Coronary artery (tissue), 2 donors: ENCODE measurements at regions not wholly inside any gene's neighbourhood (a gene's known extent, or its start where the extent isn't known, plus 50 kb on each side); places are given as distances from the start of the nearest gene placed in this dataset.

Experiments
- DNase-seq: peaks from one replicate; pipeline ENCODE4 v3.0.0-alpha.2; 2017; ENCODE audit warnings: low spot score
- H3K27ac ChIP-seq, 2 donors: fragments of 200-600 bp; sonication (generic); one replicate each; pipeline ENCODE4 v1.5.1; 2016 to 2019
- H3K4me3 ChIP-seq: fragments of 200-600 bp; sonication (generic); 2 replicates; pipeline ENCODE4 v1.5.1; 2016; ENCODE audit warnings: mild to moderate bottlenecking, moderate library complexity
- CTCF ChIP-seq: fragments of 200-600 bp; sonication (generic); IDR thresholded peaks from one replicate; pipeline ENCODE4 v1.5.1; 2019; ENCODE audit warnings: antibody characterized with exemption

GRCh38 chr2:139492131-139492680 is 712.0 kb upstream of the NXPH2 start:
- Histone ChIP-seq H3K4me3 (no peak overlapping the region), H3K27ac (no peak overlapping the region)
- TF ChIP-seq CTCF, result no peak
- no peak for DNase-seq

- TF ChIP-seq CTCF, result no peak
- Histone ChIP-seq H3K27ac (no peak overlapping the region), H3K4me3 (no peak overlapping the region)
- DNase-seq, result no peak
Observed at GRCh38 chr2:139480161-139480650, 700.0 kb upstream of the NXPH2 start.

DNA sequence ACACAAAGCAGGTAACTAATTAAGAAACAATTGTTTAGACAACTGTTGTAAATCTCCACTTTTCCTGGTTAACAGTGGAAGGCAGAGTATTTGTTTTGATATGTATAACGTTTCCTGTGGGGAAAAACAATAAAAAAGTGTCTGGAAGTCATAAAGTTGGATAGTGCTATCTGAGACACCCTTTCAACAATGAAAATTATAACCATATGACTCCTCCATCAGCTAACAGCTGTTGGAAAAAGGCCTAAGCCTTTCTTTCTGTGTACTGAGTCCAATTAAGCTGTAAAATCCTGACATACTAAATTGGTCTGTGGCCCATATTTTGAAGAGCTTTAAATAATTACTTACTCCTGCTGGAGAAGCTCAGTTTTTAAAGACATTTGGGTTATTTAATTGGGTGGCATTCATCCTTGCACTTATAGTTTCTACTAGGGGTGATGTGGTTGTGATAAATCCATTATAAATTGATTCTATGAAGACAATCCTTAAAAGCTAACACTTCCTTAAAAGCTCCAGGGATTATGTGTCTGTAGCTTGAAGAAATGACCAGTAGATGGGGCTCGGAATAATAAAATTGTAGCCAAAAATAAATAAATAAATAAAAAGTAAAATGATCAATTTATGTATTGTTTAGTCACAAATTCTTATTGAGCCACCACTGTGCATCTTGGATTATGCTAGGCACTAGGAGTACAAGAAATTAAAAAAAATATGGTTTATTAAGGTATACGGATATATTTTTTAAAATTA is 698.1 kb upstream of the NXPH2 start:
- H3K4me3 ChIP-seq, result no peak overlapping the region
- no peak for TF ChIP-seq CTCF
- no peak overlapping the region for H3K27ac ChIP-seq
- no peak for DNase-seq

GRCh38 chr2:139477618-139478017 is 697.4 kb upstream of the NXPH2 start:
- no peak overlapping the region for H3K27ac ChIP-seq
- DNase-seq, result no peak
- no peak for TF ChIP-seq CTCF

DNA sequence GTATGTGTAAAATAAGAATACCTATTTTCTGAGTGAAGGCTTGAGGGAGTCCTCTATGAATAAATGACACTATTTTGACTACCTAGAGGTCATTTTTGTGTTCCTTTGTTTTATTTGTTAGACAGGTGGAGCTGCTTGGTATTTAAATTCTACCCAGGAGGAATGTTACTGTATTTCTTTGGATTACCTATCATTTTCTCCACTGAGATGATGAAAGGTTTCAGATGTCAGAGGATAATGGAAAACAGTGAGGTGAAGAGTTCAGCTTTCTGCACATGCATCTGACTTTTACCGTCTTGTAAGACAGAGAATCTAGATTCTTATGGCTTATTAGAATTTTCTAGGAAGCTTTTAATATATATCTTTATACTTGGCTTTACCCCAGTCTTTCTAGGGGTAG is 689.8 kb upstream of the NXPH2 start:
- DNase-seq, result no peak
- no peak overlapping the region for H3K4me3 ChIP-seq
- no peak overlapping the region for H3K27ac ChIP-seq
- TF ChIP-seq CTCF, result no peak

More at GRCh38 chr2:139477618-139478017, 697.4 kb upstream of the NXPH2 start:
- H3K4me3 ChIP-seq, result no peak overlapping the region

GRCh38 chr2:139465789-139466188 is 685.6 kb upstream of the NXPH2 start:
- no peak overlapping the region for H3K4me3 ChIP-seq
- no peak overlapping the region for H3K27ac ChIP-seq
- no peak for DNase-seq
- no peak for TF ChIP-seq CTCF

DNA sequence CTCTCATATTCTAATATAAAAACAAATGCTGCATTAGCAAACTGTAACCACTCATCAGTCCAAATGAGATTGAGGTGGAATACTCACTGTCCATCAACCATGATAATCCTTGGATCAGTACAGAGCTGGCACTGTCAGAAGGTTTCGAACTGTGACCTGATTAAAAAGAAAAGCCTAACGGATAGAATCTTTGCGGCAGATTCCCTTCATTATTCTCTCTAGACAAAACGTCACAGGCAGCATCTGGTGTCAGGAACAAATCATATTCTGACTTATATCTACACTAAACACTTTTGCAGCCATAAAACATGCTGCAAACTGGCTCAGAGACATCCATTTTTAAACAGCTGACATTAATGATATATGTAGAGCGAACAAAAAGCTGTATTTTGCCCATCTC is 677.7 kb upstream of the NXPH2 start:
- DNase-seq, result no peak
- TF ChIP-seq CTCF, result no peak
- H3K4me3 ChIP-seq, result no peak overlapping the region
- H3K27ac ChIP-seq, result no peak overlapping the region
